NCI-H146 treated with DMSO at 0.1 percent for 48 hours (cell line): ENCODE measurements at regions not wholly inside any gene's neighbourhood (a gene's known extent, or its start where the extent isn't known, plus 50 kb on each side); places are given as distances from the start of the nearest gene placed in this dataset.

Experiments used
- DNase-seq: peaks from one replicate; lab custom pipeline; 2025; ENCODE audit not compliant: unreplicated experiment; lab: John Stamatoyannopoulos, UW

DNA sequence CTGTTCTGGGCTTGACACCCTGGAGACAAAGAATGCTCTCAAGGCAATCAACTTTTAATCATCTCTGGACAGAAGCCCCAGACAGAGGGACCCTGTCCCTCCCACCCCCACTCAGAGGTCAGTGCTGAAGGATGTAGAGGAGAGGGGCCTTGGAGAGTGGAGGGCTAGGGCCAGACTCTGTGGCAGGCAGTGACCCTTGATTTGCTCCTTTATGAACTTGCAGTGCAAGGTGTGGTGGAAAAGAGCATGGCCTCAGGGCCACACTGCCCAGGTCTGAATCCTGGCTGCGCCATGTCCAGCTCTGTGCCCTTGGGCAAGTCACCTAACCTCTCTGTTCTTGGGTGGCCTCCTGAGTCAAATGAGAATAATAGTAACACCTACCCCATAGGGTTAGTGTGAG, 134.3 kb downstream of the TMEM132E start:
- no peak for DNase-seq

DNA sequence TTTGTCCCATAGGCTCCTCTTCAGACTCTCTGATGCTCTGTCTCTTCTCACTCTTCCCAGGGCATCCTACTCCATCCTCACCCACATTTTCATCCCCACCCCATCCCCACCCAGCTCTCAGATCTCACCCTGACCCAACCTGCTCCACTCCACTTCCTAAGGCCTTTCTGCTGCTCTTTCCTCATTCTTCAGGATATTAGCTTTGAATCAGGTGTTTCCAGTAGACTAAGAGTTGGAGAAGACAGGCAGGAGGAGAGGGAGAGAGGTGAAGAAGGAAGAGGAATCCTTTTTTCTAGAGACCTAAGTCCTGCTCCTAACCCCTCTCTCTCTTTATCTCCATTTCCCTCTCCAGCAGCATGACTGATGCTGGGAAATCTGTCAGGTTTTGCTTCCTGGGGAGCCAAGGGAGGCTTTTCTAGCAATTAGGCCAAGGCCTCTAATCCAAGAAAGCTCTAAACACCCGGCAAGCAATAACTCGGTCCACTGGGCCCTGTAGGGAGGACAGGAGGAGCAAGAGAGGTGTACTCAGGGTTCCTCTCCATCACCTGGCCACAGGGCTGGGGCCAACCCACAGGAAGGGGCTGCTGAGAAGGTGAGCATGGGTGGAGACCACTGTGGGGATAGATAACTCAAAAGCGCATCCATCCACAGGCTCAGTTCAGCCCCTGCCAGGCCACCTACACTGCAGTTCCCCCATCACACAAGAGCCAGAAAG, 133.3 kb downstream of the TMEM132E start:
- no peak for DNase-seq

DNA sequence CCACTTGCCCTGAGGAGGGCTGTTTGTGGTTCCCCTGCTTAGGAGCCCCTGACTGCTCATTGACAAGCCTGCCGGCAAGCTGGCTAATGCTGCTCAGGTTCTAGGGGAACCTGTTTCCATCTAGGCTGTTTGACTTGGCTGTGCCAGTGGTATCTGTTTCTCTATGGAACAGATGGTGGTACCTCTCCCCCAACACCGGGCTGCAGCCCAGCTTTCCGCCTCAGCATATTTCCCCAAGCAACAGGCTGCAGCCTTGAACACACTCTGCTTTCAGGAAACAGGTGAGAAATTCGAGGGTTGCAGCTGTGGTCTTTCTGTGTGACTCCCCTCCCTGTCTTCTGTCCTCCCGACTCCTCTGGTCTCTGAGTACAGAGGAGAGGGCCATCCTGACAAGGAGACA, 132.3 kb downstream of the TMEM132E start:
- DNase-seq = no peak

DNA sequence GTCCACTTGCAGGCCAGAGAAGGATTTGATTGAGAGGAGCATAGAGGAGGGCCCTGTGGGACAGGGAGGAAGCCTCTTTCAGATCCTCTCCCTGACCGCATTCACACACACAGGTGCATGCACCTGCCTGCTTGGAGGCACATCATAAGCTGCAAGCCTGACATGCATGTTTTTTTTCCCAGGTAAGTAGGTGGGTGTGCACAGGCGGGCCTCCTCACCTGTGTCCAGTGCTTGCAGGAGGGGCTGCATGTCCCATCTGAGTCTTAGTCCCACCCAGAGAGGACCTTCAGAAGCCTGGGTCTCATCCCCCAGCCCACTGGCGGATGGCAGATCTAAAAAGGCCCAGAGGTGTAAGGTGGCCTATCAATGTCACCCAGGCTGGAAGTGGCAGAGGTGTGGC, 130.8 kb downstream of the TMEM132E start:
- DNase-seq = no peak

DNA sequence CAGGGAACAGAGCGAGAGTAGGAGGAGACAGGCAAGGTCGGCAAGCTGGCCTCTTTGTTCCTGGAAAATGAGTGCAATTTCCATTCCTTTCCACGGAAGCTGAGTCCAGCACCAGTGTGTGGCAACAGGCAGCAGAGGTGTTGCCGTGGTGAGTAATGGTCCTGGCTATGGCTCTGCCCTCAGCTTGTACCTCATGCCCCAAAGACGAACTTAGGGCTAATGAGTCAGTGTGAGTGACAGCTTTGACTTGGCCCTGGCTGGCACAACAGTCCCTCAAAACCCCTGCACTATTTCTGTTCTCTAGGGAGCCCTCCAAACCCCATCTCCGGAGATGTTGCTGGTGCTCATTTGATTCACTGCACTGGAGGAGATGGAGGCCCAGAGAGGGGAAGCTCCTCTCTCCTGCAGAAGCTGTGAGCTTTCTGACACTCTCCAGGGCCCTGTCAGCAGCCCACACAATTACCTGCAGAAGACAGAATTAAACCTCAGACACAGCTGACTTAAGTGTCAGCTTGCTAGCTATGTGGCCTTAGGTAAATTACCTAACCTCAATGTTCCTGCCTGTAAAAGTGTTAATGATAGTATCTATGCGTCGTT, 129.9 kb downstream of the TMEM132E start:
- DNase-seq = no peak

DNA sequence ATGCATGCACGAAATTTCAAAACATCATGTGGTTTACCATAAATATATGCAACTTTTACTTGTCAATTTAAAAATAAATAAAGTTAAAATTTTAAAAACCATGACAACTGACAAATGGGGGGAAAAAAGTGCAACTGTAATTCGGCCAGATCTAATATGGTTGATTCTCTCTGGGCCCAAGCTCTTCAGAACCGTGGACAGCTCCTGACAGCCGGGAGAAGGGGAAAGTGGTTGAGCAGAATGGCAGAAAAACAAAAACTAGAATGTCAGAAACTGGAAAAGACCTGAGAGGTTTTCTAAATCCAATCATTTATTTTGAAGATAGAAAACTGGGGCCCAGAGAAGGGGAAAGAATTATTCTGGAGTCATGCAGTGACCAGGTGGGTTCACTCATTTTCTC, 126.6 kb downstream of the TMEM132E start:
- DNase-seq = no peak

DNA sequence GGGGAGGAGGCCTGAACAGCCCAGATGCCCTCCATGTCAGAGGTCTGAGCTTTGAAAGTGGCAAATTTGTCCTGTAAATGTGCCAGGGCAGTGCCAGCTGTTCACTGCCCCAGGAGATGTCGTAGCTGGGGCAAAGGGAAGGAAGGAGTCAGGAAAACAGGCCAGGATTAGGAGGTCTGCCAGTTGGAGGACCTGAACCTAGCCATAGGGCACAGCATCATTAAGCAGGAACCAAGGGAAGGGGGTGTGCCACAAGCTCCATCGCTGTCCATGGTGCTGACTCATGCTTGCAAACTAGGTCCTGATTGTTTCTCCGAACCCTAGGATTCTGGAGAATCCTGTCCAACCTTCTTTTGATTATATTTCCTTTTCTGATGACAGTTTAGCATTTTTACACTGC, 124.2 kb downstream of the TMEM132E start:
- no peak for DNase-seq

DNA sequence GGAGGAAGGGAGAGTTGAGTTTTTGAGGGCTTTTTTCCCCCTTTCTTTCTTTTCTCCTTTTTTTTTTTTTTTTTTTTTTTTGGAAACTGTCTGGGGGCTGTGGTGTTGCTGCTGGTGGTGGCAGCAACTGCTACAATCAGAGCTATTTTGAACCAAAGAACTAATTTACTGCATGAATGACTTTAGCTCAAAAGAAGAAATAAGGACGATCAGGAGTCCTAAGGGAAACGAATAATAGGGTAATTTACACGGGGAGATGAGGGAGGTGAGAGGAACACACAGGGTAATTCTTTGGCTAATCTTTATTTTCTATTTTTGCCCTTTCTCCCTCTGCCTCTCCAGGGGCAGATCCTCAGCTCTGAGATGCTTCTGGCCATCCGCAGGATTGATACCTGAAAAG, 119.8 kb downstream of the TMEM132E start:
- no peak for DNase-seq

DNA sequence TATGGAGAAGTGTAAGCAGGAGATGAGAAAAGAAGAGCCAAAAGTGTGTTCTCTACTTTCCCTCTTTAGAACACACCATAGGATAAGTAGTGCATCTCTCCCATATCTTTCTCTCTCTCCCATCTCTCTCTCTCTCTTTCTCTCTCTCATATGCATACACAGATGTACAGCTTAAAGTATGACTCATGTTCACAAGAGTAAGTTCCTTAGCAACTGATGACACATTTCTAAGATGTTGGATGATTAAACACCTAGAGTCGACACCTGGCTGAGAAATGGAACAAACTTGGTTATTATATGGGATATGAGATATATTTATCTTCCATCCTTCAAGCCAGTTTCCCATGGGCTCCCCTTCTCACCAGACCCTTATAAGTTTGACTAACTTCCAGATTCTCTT, 113.5 kb downstream of the TMEM132E start:
- DNase-seq = no peak
